Neuronal stem cell (in vitro differentiated cells): ENCODE measurements at regions not wholly inside any gene's neighbourhood (a gene's known extent, or its start where the extent isn't known, plus 50 kb on each side); places are given as distances from the start of the nearest gene placed in this dataset.

Experiments
- DNase-seq: peaks from one replicate; pipeline ENCODE4 v3.0.0-alpha.2; 2013; ENCODE audit warnings: low spot score
- H2AFZ ChIP-seq: one replicate; pipeline ENCODE4 v1.6.1; 2013; ENCODE audit warnings: mild to moderate bottlenecking, low read length, inconsistent platforms
- H2AK5ac ChIP-seq: 2 replicates; pipeline ENCODE4 v1.6.1; 2013; ENCODE audit warnings: low read depth, mild to moderate bottlenecking, inconsistent platforms, low read length, moderate library complexity, mixed read lengths
- H2BK120ac ChIP-seq: 2 replicates; pipeline ENCODE4 v1.6.1; 2013; ENCODE audit warnings: low read depth, mild to moderate bottlenecking, inconsistent platforms, low read length, moderate library complexity, mixed read lengths
- H2BK12ac ChIP-seq: one replicate; pipeline ENCODE4 v1.6.1; 2013; ENCODE audit warnings: low read length, inconsistent platforms
- H2BK15ac ChIP-seq: 2 replicates; pipeline ENCODE4 v1.6.1; 2013; ENCODE audit warnings: mild to moderate bottlenecking, low read length, inconsistent platforms, mixed read lengths
- H2BK5ac ChIP-seq: one replicate; pipeline ENCODE4 v1.6.1; 2013; ENCODE audit warnings: inconsistent platforms, mild to moderate bottlenecking, low read length, moderate library complexity
- H3K14ac ChIP-seq: one replicate; pipeline ENCODE4 v1.6.1; 2013; ENCODE audit warnings: low read length, inconsistent platforms
- H3K18ac ChIP-seq: 2 replicates; pipeline ENCODE4 v1.6.1; 2013; ENCODE audit warnings: low read length, inconsistent platforms
- H3K23ac ChIP-seq: 2 replicates; pipeline ENCODE4 v1.6.1; 2013; ENCODE audit warnings: low read depth, mild to moderate bottlenecking, mixed read lengths, low read length, inconsistent platforms; ENCODE audit not compliant: poor library complexity
- H3K27ac ChIP-seq: replicated peaks from 3 replicates; pipeline ENCODE4 v1.5.1; 2013; ENCODE audit warnings: low read length, inconsistent platforms
- H3K27me3 ChIP-seq, 3 experiments: 2 replicates each; pipeline ENCODE4 v1.6.1; 2013; ENCODE audit warnings: low read length in 3 of 3, mild to moderate bottlenecking in 2 of 3, inconsistent platforms in 1 of 3, low read depth in 1 of 3, mixed read lengths in 1 of 3, moderate library complexity in 1 of 3; ENCODE audit not compliant: control insufficient read depth in 3 of 3, insufficient read depth in 3 of 3
- H3K36me3 ChIP-seq, 2 donors: replicated peaks in 1 of 2; 2 replicates each; pipeline ENCODE4 v1.6.1; 2013; ENCODE audit warnings: low read length in 2 of 2; ENCODE audit not compliant: control insufficient read depth in 2 of 2, insufficient read depth in 2 of 2
- H3K4ac ChIP-seq: 2 replicates; pipeline ENCODE4 v1.6.1; 2013; ENCODE audit warnings: inconsistent platforms, mild to moderate bottlenecking, low read length, moderate library complexity
- H3K4me1 ChIP-seq, 2 donors: 1 replicate in 1 of 2; 2 replicates in 1 of 2; pipeline ENCODE4 v1.6.1; 2013; ENCODE audit warnings: low read length in 2 of 2, low read depth in 1 of 2; ENCODE audit not compliant: control insufficient read depth in 2 of 2, insufficient read depth in 1 of 2
- H3K4me2 ChIP-seq: one replicate; pipeline ENCODE4 v1.6.1; 2013; ENCODE audit warnings: mild to moderate bottlenecking, low read length, inconsistent platforms; ENCODE audit not compliant: insufficient read depth, poor library complexity, severe bottlenecking
- H3K4me3 ChIP-seq, 2 donors: 2 replicates each; pipeline ENCODE4 v1.5.1; 2013; ENCODE audit warnings: low read length in 2 of 2, mild to moderate bottlenecking in 2 of 2, inconsistent platforms in 1 of 2, moderate library complexity in 1 of 2
- H3K79me1 ChIP-seq: one replicate; pipeline ENCODE4 v1.6.1; 2013; ENCODE audit warnings: low read depth, mild to moderate bottlenecking, inconsistent platforms, low read length, moderate library complexity
- H3K9ac ChIP-seq: one replicate; pipeline ENCODE4 v1.6.1; 2013; ENCODE audit warnings: mild to moderate bottlenecking, low read depth, low read length, inconsistent platforms; ENCODE audit not compliant: poor library complexity
- H3K9me3 ChIP-seq, 2 donors: replicated peaks in 1 of 2; 2 replicates each; pipeline versions ENCODE3 to v1.6.1; 2013; ENCODE audit warnings: low read length in 2 of 2, mild to moderate bottlenecking in 2 of 2, inconsistent platforms in 1 of 2, low read depth in 1 of 2, mixed read lengths in 1 of 2, moderate library complexity in 1 of 2; ENCODE audit not compliant: control insufficient read depth in 2 of 2, insufficient read depth in 1 of 2
- H4K8ac ChIP-seq: one replicate; pipeline ENCODE4 v1.6.1; 2013; ENCODE audit warnings: low read depth, mild to moderate bottlenecking, inconsistent platforms, low read length, moderate library complexity
- H4K91ac ChIP-seq: one replicate; pipeline ENCODE4 v1.6.1; 2013; ENCODE audit warnings: low read length, low read depth, mild to moderate bottlenecking, inconsistent platforms; ENCODE audit not compliant: poor library complexity
- WGBS, 2 donors: extraction: QIAGEN DNeasy Blood & Tissue Kit; methylation state at CpG; one replicate each; pipeline ENCODE4 v1.1.7; 2013; ENCODE audit warnings: missing lambda C conversion rate in 2 of 2, mixed read lengths in 1 of 2; ENCODE audit not compliant: insufficient read length in 2 of 2, insufficient replicate concordance in 1 of 2; ENCODE audit errors: extremely low coverage in 2 of 2; 5-methylcytosine and 5-hydroxymethylcytosine counted together

- Histone ChIP-seq H2BK120ac (no peak overlapping the region), H4K91ac (no peak overlapping the region), H3K18ac (peak overlapping the region; percentile 7), H3K4me3 (no peak overlapping the region), H3K9me3 (no peaks in the 10 kb centered on the region), H3K14ac (no peak overlapping the region), H3K79me1 (no peaks in the 10 kb centered on the region), H2AK5ac (no peak overlapping the region), H3K9ac (no peak overlapping the region), H3K4me2 (no peak overlapping the region), H2BK15ac (no peak overlapping the region), H3K4ac (no peak overlapping the region), H3K23ac (no peak overlapping the region), H2BK5ac (no peak overlapping the region), H4K8ac (no peak overlapping the region), H3K27me3 (peaks cover 0 to 12% (median 0%) of the 10 kb centered on the region in 3 experiments), H2AFZ (no peak overlapping the region), H3K36me3 (no peaks in the 10 kb centered on the region), H2BK12ac (no peak overlapping the region), H3K27ac (no peak overlapping the region), H3K4me1 (peaks cover 2 to 10% of the 10 kb centered on the region in 2 donors)
- WGBS, 2 donors, result no CpG with 5 or more reads among the region's 26 CpGs
- no peak for DNase-seq
These were observed 158.3 kb downstream of the KIF26A start for GRCh38 chr14:104296388-104297312.

DNA sequence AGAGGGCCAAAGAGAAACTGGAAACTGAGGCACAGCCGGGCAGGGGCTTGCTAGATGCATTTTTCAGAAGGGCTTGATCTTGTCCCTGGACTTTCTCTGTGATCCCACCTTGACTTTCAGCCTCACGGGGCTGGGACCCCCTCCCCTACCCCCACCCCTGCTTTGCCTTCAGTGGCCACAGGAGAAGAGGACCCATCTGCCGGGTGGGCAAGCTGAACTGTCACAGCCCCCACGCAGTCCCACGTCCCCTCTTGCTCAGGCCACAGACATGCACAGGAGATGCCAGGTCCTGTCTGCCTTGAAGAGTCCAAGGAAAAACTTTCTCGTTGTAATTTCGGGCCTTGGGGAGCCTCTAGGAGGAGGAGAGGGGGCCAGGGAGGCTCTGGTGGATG lies 158.9 kb downstream of the KIF26A start:
- Histone ChIP-seq H3K4ac (peak overlapping the region; percentile 41), H2BK120ac (no peak overlapping the region)

DNA sequence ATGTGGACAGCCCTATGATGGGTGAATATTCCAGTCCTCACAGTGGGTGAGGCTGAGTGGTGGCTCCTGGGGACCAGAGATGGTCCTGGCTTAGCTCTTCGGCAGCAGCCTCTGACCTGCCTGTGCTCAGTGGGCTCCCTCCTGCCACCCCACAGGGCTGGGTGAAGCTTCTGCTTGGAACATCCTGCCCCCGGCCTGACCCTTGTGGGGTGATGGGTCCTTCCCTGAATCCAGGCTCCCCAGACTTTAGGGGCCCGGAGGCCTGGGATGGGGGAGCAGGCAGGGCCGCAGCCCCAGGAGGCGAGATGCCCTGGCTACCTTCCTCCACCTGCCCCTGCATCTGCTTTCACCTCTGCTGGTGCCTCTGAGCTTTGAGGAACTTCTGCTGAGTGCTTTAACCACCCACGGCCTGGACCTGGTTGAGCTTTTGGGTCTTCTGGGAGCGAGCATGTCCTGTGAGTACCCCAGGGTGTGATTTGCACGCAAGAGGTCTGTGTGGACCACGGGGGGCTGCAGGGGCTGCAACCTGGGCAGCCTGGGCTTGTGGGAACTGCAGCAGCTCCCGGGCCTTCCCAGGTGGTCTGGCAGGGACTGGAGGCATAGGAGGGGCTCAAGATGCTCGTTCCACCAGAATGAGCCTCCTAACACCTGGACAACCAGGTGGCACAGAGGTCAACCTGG lies 159.5 kb downstream of the KIF26A start:
- H2BK5ac ChIP-seq, result peak overlapping the region; percentile 87
- no peak for DNase-seq
- H4K8ac ChIP-seq, result no peak overlapping the region
- no peaks in the 10 kb centered on the region for H3K79me1 ChIP-seq
- peaks cover 0 to 5% of the 10 kb centered on the region in 2 donors for H3K4me1 ChIP-seq
- peaks cover 0 to 12% (median 0%) of the 10 kb centered on the region in 3 experiments for H3K27me3 ChIP-seq
- no peak overlapping the region for H3K27ac ChIP-seq
- H3K4me2 ChIP-seq, result no peak overlapping the region
- peak overlapping the region; percentile 73 for H3K23ac ChIP-seq
- no peak overlapping the region for H2AFZ ChIP-seq
- H4K91ac ChIP-seq, result no peak overlapping the region
- peak overlapping the region; percentile 95 for H2AK5ac ChIP-seq
- no peak overlapping the region for H3K4me3 ChIP-seq
- WGBS, 2 donors, result no CpG with 5 or more reads among the region's 11 CpGs
- no peaks in the 10 kb centered on the region for H3K36me3 ChIP-seq
- no peak overlapping the region for H3K9ac ChIP-seq
- no peaks in the 10 kb centered on the region for H3K9me3 ChIP-seq
- H2BK120ac ChIP-seq, result peak overlapping the region; percentile 61
- H2BK12ac ChIP-seq, result peak overlapping the region; percentile 84
- peak overlapping the region; percentile 63 for H3K14ac ChIP-seq
- H3K18ac ChIP-seq, result peak overlapping the region; percentile 57
- peak overlapping the region; percentile 41 for H3K4ac ChIP-seq
- peak overlapping the region; percentile 27 for H2BK15ac ChIP-seq

More for the DNA sequence above, 158.9 kb downstream of the KIF26A start:
- Histone ChIP-seq H2BK5ac (no peak overlapping the region), H3K18ac (peak overlapping the region; percentile 57), H2AFZ (no peak overlapping the region), H3K79me1 (no peaks in the 10 kb centered on the region), H2AK5ac (peak overlapping the region; percentile 95), H2BK15ac (peak overlapping the region; percentile 27), H3K9me3 (no peaks in the 10 kb centered on the region), H3K27ac (no peak overlapping the region), H3K4me2 (no peak overlapping the region), H3K14ac (no peak overlapping the region), H2BK12ac (peak overlapping the region; percentile 84), H3K36me3 (no peaks in the 10 kb centered on the region), H3K4me1 (peaks cover 0 to 7% of the 10 kb centered on the region in 2 donors), H4K91ac (no peak overlapping the region), H3K23ac (no peak overlapping the region), H3K4me3 (no peak overlapping the region), H3K9ac (no peak overlapping the region), H3K27me3 (peaks cover 0 to 12% (median 0%) of the 10 kb centered on the region in 3 experiments), H4K8ac (no peak overlapping the region)
- WGBS, 2 donors, result no CpG with 5 or more reads among the region's 7 CpGs
- no peak for DNase-seq

GRCh38 chr14:104298458-104298857 lies 160.1 kb downstream of the KIF26A start:
- H4K91ac ChIP-seq, result no peak overlapping the region
- WGBS, 2 donors, result no CpG with 5 or more reads among the region's 3 CpGs
- no peak overlapping the region for H3K9ac ChIP-seq
- H3K36me3 ChIP-seq, result no peaks in the 10 kb centered on the region
- peak overlapping the region; percentile 73 for H3K23ac ChIP-seq
- peak overlapping the region; percentile 95 for H2AK5ac ChIP-seq
- H3K4ac ChIP-seq, result no peak overlapping the region
- H3K79me1 ChIP-seq, result no peaks in the 10 kb centered on the region
- peaks cover 0 to 12% (median 0%) of the 10 kb centered on the region in 3 experiments for H3K27me3 ChIP-seq
- H2BK120ac ChIP-seq, result no peak overlapping the region
- H3K4me2 ChIP-seq, result no peak overlapping the region
- no peak overlapping the region for H4K8ac ChIP-seq
- no peak overlapping the region for H2BK15ac ChIP-seq
- peaks cover 0 to 4% of the 10 kb centered on the region in 2 donors for H3K4me1 ChIP-seq
- peak overlapping the region; percentile 41 for H2BK12ac ChIP-seq
- H3K18ac ChIP-seq, result peak overlapping the region; percentile 28
- no peaks in the 10 kb centered on the region for H3K9me3 ChIP-seq
- H3K4me3 ChIP-seq, result peak overlapping the region in 1 of 2 donors; percentile 46
- H3K14ac ChIP-seq, result peak overlapping the region; percentile 47
- no peak overlapping the region for H2AFZ ChIP-seq
- DNase-seq, result no peak
- H3K27ac ChIP-seq, result no peak overlapping the region
- H2BK5ac ChIP-seq, result peak overlapping the region; percentile 87
